ENCODE measurements at regions not wholly inside any gene's neighbourhood (a gene's known extent, or its start where the extent isn't known, plus 50 kb on each side); places are given as distances from the start of the nearest gene placed in this dataset.

GRCh38 chrX:10893366-10893765, 217.8 kb upstream of the HCCS start:
- TF ChIP-seq CTCF (IDR thresholded peaks at IDR 0.05; ENCODE audit: control extremely low read depth in 1 of 3, insufficient read depth in 1 of 3, low read depth in 1 of 3, low read length in 3 of 3) (no peak), CHD2 (IDR thresholded peaks at IDR 0.05; ENCODE audit: low read length) (no peak), EGR1 (IDR thresholded peaks at IDR 0.05; ENCODE audit: borderline replicate concordance, low read depth, low read length) (no peak), JUN (IDR thresholded peaks at IDR 0.05; ENCODE audit: low read depth, low read length) (no peak), KDM5A (IDR thresholded peaks at IDR 0.05; ENCODE audit: low read length) (no peak), POLR2A (IDR thresholded peaks at IDR 0.05; ENCODE audit: control extremely low read depth in 1 of 2, low read depth in 2 of 2, low read length in 2 of 2) (no peak), NRF1 (IDR thresholded peaks at IDR 0.05; ENCODE audit: low read depth, low read length) (no peak), RFX5 (IDR thresholded peaks at IDR 0.05; ENCODE audit: borderline replicate concordance, low read depth, low read length) (no peak), EZH2 (IDR thresholded peaks at IDR 0.05; ENCODE audit: low read depth, low read length, severe bottlenecking) (no peak), SP1 (IDR thresholded peaks at IDR 0.05; ENCODE audit: low read depth, low read length) (no peak), POLR2AphosphoS5 (IDR thresholded peaks at IDR 0.05; ENCODE audit: low read depth, low read length) (no peak), ATF3 (IDR thresholded peaks at IDR 0.05; ENCODE audit: insufficient read depth, low read depth, low read length) (no peak), ZNF274 (IDR thresholded peaks at IDR 0.05; ENCODE audit: borderline replicate concordance, extremely low read depth, low read length) (no peak), MAX (IDR thresholded peaks at IDR 0.05) (no peak)
